ENCODE measurements at regions not wholly inside any gene's neighbourhood (a gene's known extent, or its start where the extent isn't known, plus 50 kb on each side); places are given as distances from the start of the nearest gene placed in this dataset.

GRCh38 chr1:84090447-84091245 lies 53.4 kb upstream of the PRKACB start:
- ATAC-seq (peak; percentile 64), DNase-seq (ENCODE audit: low spot score) (no peak)

GRCh38 chr1:84089867-84090266 lies 54.2 kb upstream of the PRKACB start:
- no peak for ATAC-seq
- no peak for DNase-seq (ENCODE audit: low spot score)

DNA sequence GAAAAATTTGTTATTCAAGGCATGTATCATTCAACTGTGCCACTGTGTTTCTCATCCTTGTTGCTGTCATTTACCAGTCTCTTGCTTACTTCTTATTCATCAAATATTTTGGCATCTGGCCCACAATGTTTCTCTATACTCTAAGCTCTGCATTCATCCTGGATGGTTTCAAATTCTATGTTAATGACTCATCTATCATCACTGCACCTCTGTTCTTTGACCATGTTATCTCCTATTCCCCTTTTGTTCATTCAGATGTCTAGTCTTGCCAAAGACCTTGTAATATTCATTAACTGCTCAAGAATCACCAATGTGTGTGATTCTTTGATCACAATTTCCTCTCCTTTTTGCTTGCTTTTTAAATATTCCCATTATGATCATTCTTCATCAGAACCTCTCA lies 54.6 kb upstream of the PRKACB start:
- no peak for DNase-seq (ENCODE audit: low spot score)
- no peak for ATAC-seq

DNA sequence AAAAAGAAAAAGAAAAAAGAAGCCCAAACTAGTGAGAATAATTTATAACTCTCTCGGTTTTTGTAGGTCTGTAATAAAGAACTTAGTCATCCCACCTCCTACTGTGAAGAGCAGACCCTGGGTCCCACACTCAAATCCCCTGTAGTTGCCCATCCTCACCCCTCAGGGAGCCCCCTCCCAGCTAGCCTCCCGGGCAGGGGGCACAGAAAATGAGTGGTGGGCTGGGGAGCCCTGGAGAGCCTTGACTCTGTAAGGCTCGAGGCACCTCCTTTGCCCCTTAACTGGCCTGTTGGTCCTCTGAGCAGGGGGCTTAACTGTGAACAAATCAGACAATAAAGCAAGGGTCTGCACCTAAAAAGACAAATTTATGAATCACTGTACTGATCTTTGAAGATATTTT lies 57.5 kb upstream of the PRKACB start:
- ATAC-seq (no peak), DNase-seq (ENCODE audit: low spot score) (no peak)

DNA sequence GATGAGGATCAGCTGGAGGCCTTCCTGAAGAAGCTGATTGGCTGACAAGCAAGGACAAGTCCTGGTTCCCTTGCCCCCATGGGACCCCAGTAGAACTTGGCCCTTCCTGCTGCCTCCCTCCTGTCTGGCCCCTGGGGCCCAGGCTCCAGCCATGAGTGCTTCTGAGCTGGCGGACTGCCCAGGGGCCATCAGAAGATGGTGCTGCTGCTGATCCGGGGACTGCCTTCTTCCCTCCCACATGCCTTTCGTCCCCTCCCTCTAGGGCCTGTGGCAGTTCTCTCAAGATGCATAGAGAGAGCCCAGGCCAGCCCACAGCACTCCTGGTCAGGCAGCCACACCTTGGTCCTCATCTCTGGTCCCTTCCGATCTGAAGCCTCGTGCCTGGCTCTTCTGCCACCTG lies 57.9 kb upstream of the PRKACB start:
- ATAC-seq (no peak), DNase-seq (ENCODE audit: low spot score) (no peak)

DNA sequence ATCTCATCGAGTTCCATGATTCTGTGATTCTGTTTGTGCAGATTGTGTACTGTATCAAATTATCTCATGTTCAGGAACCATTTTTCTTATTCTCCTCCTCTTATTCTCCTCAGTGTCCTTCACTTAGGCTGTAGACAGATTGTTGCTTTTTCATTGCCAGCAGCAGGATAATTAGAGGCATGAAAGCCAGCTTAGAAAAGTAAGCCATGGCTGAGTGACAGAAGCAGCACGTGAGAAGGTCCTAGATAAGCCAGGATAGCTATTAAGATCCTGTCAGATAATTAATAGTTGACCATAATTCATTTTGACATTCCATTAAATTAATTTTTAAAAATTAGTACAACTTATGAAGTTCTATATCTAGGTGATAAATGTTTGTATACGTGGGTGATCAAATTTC lies 60.8 kb upstream of the PRKACB start:
- ATAC-seq: no peak
- no peak for DNase-seq (ENCODE audit: low spot score)

DNA sequence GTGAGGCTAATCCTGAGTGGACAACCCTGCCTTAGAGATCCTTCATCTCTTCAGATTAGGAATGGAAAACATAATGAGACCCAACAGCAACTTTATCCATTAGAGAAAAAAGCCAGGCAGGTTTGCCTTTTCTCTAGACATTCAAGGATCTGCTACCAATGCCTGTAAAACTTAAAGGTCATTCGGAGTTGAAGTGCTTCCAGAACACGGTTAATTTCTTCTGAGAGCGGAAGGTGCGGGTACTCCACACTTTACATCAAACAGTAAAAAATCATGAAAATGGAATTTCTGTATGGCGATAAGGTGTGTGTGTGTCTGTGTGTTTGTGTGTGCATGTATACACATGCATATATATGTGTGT lies 65.2 kb upstream of the PRKACB start:
- no peak for DNase-seq (ENCODE audit: low spot score)
- no peak for ATAC-seq

- no peak for DNase-seq (ENCODE audit: low spot score)
These were observed 65.8 kb upstream of the PRKACB start for GRCh38 chr1:84078108-84078841.

DNA sequence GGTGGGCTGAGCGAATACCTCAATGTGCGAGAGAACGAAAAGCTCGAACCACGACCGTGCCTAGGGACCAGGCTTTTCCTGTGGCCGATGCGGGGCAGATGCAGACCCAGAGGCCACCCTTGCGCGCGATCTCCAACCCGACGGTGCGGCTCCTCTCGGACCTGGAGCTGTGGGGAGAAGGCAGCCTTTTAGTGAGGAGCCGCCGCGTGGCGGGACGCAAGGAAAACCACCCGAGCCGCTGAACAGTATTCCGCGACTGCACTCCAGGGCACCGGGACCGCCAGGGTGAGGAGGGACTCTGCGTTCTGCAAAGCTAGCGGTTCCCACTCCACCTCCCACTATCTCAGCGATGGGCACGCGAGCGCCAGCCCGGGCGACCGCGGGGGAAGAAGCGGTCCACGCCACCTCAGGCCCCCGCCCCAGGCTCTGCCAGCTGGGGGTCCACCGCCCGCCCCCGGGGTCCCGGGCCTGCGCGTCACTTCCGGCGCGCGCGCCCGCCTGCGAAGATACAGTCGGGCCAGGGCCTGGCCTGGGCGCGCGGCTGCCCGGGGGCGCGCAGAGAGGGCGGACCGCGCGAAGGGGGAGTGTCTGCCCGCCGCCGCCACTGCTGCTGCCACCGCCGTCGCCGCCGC lies 66.5 kb upstream of the PRKACB start:
- DNase-seq (ENCODE audit: low spot score) (peak; percentile 83), ATAC-seq (peak; percentile 97)

More at GRCh38 chr1:84078108-84078841, 65.8 kb upstream of the PRKACB start:
- ATAC-seq: peak; percentile 53

GRCh38 chr1:84073266-84073665 lies 70.8 kb upstream of the PRKACB start:
- DNase-seq (ENCODE audit: low spot score) (no peak), ATAC-seq (no peak)

DNA sequence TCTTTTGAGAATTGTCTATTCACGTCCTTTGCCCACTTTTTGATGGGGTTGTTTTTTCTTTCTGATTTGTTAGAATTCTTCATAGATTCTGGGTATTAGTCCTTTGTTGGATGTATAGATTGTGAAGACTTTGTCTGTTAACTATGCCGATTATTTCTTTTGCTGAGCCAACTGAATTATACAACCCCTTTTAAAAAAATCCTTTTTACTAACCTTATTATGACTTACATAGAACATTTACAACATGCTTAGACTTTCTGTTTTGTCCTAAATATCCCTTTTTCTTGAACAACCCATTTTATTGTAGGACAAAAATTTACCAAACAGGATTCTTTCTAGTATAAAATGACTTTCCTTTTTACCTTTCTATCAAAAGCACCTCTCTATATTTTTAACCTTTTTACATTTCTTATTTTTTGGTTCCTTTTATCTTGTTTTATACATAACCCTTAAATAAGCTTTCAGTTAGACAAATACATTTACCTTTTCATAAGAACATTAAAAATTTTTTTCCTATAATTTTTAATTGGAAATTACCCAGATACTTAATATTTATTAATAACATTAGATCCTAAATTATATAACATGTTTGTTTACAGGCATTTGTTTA lies 70.4 kb upstream of the TTLL7 start:
- ATAC-seq: no peak
- DNase-seq (ENCODE audit: low spot score): no peak

DNA sequence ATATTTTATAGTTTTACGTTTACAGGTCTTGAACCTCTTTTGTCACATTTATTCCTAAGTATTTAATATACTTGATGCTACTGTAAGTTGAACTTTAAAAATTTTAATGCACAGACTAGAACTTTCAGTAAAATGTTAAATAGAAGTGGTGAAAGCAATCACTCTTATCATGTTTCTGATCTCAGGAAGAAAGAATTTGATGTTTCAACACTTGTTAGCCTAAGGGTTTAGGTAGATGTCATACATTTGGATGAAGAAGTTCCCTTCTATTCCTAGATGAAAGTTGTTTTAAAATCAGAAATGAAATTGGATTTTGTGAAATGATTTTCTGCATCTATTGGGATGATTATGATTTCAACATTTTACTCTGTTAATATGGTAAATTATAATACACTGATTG lies 63.6 kb upstream of the TTLL7 start:
- ATAC-seq (no peak), DNase-seq (ENCODE audit: low spot score) (no peak)

- ATAC-seq (no peak), DNase-seq (ENCODE audit: low spot score) (no peak)
These were observed 62.4 kb upstream of the TTLL7 start for GRCh38 chr1:84061336-84061735.

- ATAC-seq: no peak
- DNase-seq (ENCODE audit: low spot score): no peak
These were observed 61.8 kb upstream of the TTLL7 start for GRCh38 chr1:84060781-84061180.

- no peak for DNase-seq (ENCODE audit: low spot score)
- no peak for ATAC-seq
These were observed 49.9 kb upstream of the TTLL7 start for GRCh38 chr1:84048820-84049219.

Measured in left lobe of liver (tissue), 2 donors.